ENCODE measurements at regions not wholly inside any gene's neighbourhood (a gene's known extent, or its start where the extent isn't known, plus 50 kb on each side); places are given as distances from the start of the nearest gene placed in this dataset.

DNA sequence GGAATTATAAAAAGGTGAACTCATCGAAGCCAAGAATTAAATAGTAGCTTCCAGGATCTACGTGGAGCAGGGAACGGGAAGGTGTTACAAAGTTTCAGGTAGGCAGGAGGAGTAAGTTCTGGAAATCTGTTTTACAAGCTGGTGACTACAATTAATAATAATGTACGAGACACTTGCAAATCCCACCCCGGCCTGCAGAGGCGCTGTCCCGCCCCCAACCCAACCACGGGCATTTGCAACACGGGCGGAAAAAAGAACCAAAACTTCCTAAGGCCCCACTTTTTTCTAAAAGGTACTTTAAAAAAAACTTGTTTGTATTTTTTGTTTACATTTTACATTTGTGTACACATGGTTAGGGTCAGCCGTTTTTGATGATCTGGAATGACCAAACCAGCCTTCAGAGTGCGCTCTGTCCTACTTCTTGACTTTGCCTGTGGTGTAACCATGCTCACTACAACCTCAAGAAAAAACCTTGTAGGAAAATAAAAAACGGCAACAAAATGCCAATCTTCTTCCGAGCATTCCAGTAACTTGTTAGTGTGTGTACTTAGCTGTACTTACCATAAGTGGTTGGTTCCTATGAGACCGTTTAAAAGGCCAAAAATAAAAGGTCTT is 449.6 kb upstream of the B3GAT1 start:
- H3K27me3 ChIP-seq, result no peaks in the 10 kb centered on the region
- H3K4me1 ChIP-seq, result no peaks in the 10 kb centered on the region
- TF ChIP-seq POLR2AphosphoS5 (IDR thresholded peaks at IDR 0.05), result no peak
- no peak for TF ChIP-seq POLR2A (IDR thresholded peaks at IDR 0.05)
- no peak for TF ChIP-seq EP300 (IDR thresholded peaks at IDR 0.05)
- TF ChIP-seq, protein P1, sequence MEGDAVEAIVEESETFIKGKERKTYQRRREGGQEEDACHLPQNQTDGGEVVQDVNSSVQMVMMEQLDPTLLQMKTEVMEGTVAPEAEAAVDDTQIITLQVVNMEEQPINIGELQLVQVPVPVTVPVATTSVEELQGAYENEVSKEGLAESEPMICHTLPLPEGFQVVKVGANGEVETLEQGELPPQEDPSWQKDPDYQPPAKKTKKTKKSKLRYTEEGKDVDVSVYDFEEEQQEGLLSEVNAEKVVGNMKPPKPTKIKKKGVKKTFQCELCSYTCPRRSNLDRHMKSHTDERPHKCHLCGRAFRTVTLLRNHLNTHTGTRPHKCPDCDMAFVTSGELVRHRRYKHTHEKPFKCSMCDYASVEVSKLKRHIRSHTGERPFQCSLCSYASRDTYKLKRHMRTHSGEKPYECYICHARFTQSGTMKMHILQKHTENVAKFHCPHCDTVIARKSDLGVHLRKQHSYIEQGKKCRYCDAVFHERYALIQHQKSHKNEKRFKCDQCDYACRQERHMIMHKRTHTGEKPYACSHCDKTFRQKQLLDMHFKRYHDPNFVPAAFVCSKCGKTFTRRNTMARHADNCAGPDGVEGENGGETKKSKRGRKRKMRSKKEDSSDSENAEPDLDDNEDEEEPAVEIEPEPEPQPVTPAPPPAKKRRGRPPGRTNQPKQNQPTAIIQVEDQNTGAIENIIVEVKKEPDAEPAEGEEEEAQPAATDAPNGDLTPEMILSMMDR (IDR thresholded peaks at IDR 0.05), result no peak
- H3K36me3 ChIP-seq, result no peaks in the 10 kb centered on the region
- H3K27ac ChIP-seq, result no peak overlapping the region
- 76 to 77% methylated on average over 15 of the region's 15 CpGs for WGBS, 2 donors
- H3K9me3 ChIP-seq, result no peaks in the 10 kb centered on the region
- no peak overlapping the region for H3K4me3 ChIP-seq
- DNase-seq (no peak), ATAC-seq (ENCODE audit: low FRiP score in 2 of 2) (no peak)

DNA sequence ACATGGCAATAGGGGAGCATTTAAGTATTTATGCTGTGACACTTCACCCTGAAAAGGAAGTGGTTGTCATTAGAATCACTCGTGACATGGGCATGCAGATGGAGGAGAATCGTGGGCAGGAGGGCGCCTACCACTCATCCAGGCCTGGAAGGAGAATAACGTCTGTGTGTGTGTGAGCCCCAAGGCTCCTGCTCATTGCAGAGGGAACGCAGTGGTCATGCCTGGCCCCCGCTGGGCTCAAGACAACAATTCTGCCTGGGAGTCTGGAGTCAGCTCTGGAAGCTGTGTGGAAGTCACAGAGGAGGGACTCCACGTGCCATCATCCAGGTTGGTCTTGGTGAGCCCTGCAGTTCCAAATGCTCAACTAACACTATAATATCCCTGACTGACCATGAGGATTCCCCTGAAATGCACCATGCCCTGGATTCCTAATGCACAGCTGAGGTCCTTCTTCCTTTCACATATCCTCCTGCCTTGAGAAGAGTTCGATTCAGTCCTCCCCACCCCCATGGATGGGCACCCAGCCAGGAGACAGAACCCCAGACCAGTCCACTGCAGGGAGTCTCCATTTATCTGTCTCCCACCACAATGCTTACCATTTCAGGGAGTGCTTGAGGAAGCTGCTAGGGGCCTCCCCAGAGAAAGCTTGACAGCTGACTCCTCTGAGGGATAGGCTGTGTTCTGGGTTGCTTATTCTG is 446.9 kb upstream of the B3GAT1 start:
- no peak overlapping the region for H3K27ac ChIP-seq
- DNase-seq, result no peak
- 69 to 72% methylated on average over 7 to 8 of the region's 8 CpGs for WGBS, 2 donors
- H3K4me3 ChIP-seq, result no peak overlapping the region
- H3K36me3 ChIP-seq, result no peaks in the 10 kb centered on the region
- TF ChIP-seq POLR2A (IDR thresholded peaks at IDR 0.05), result no peak
- TF ChIP-seq EP300 (IDR thresholded peaks at IDR 0.05), result no peak
- no peak for TF ChIP-seq POLR2AphosphoS5 (IDR thresholded peaks at IDR 0.05)
- TF ChIP-seq, protein P1 (IDR thresholded peaks at IDR 0.05), result no peak
- no peaks in the 10 kb centered on the region for H3K9me3 ChIP-seq
- no peaks in the 10 kb centered on the region for H3K27me3 ChIP-seq
- no peaks in the 10 kb centered on the region for H3K4me1 ChIP-seq
- ATAC-seq (ENCODE audit: low FRiP score in 2 of 2), result no peak

DNA sequence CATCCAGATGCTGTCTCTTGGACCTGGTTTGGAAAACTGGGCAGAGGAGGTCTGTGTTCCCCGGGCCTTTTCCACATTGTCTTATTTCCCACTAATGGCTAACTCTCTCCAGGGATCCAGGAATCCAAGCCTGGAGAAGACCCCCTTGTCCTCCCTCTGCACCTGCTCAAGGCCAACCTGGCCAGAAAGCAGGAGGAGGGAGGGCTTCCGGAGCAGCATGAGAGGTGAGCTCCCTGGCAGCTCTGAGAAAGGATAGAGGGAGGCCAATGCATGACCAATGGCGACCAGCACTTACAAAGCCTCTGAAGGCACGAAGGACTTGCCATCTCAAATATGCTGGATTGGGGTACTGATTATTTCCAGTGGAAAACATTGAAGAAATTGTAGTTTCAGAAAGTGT is 445.0 kb upstream of the B3GAT1 start:
- H3K4me1 ChIP-seq, result no peaks in the 10 kb centered on the region

DNA sequence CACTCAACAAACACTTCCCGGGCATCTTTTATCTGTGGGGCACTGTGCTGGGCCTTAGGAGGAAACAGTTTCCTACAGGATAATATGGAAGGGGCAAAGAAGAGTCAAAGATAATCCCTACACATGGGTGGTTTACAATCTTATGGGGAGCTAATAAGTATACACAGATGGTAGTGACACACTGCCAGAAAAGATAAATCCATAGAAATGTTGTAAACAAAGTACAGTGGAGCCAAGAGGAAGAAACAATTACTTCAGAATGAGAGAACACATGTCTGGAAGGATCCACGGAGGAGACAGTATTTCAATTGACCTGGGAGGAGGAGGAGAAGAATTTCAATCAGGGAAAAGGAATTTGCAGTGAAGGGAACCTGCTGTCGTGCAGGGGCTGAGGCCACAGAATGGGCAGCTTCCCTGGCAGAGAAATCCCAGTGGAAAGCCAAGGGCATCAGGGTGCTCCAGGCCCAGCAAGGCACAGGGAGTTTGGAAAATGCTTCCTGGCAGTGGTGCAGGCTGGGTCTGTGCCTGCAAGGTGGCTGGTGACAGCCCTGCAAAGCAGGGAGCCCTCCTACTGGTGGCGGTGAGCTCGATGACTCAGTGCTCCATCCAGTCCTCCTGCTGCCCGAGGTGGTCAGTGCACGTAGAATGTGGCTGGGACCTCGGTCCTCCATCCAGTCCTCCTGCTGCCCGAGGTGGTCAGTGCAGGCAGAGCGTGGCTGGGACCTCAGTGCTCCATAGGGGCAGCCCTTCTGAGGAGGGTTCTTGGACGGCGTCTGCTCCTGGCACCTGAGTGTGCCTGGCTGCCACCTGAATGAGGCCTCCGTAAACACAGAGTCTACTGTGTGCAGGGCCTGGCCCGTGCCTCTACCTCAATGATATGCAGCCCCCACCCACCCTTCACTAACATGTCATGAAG is 444.3 kb upstream of the B3GAT1 start:
- no peak for TF ChIP-seq EP300 (IDR thresholded peaks at IDR 0.05)
- no peak for TF ChIP-seq POLR2A (IDR thresholded peaks at IDR 0.05)
- TF ChIP-seq POLR2AphosphoS5 (IDR thresholded peaks at IDR 0.05), result no peak
- TF ChIP-seq, protein P1 (IDR thresholded peaks at IDR 0.05), result no peak
- H3K27me3 ChIP-seq, result no peaks in the 10 kb centered on the region
- no peaks in the 10 kb centered on the region for H3K36me3 ChIP-seq
- no peak overlapping the region for H3K27ac ChIP-seq
- ATAC-seq (ENCODE audit: low FRiP score in 2 of 2), result no peak
- H3K4me3 ChIP-seq, result no peak overlapping the region
- DNase-seq, result peak in 1 of 2 donors; percentile 43
- no peaks in the 10 kb centered on the region for H3K4me1 ChIP-seq
- WGBS, 2 donors, result 54 to 71% methylated on average over 3 to 14 of the region's 14 CpGs
- no peaks in the 10 kb centered on the region for H3K9me3 ChIP-seq

More for the DNA sequence above, 445.0 kb upstream of the B3GAT1 start:
- 86 to 91% methylated on average over 4 of the region's 4 CpGs for WGBS, 2 donors
- ATAC-seq (ENCODE audit: low FRiP score in 2 of 2) (no peak), DNase-seq (no peak)
- Histone ChIP-seq H3K27ac (no peak overlapping the region), H3K27me3 (no peaks in the 10 kb centered on the region), H3K9me3 (no peaks in the 10 kb centered on the region), H3K4me3 (no peak overlapping the region), H3K36me3 (no peaks in the 10 kb centered on the region)
- no peak for TF ChIP-seq POLR2AphosphoS5 (IDR thresholded peaks at IDR 0.05)
- no peak for TF ChIP-seq POLR2A (IDR thresholded peaks at IDR 0.05)
- TF ChIP-seq, protein P1 (IDR thresholded peaks at IDR 0.05), result no peak
- no peak for TF ChIP-seq EP300 (IDR thresholded peaks at IDR 0.05)
